Activated CD8-positive, alpha-beta memory T cell treated with anti-CD3 and anti-CD28 coated beads, Interleukin-2, amount 50 U/mL, for 4 hours (primary cell): ENCODE measurements at regions not wholly inside any gene's neighbourhood (a gene's known extent, or its start where the extent isn't known, plus 50 kb on each side); places are given as distances from the start of the nearest gene placed in this dataset.

ENCODE experiments used
- DNase-seq: peaks from one replicate; pipeline ENCODE4 v3.0.0-alpha.2; 2020

DNA sequence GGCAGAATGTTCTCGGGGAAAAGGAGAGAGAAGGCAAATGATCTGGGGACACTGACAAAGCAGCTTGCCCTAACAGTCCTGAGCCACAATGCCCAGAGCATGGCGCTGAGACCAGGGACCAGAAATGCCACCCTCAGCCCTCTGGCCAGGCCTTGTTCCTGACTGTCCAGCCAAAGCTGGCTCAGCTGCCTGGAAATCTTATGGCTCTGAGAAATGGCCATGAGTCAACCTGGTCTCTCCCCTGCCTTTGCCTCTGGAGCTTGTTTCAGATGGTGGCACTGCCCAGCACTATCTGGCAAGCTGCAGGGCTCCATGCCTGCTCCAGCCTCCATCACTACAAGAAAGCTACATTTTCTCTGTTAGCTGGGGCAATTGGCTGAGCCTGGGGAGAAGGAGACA lies 90.5 kb upstream of the PLXNA4 start:
- DNase-seq, result no peak

DNA sequence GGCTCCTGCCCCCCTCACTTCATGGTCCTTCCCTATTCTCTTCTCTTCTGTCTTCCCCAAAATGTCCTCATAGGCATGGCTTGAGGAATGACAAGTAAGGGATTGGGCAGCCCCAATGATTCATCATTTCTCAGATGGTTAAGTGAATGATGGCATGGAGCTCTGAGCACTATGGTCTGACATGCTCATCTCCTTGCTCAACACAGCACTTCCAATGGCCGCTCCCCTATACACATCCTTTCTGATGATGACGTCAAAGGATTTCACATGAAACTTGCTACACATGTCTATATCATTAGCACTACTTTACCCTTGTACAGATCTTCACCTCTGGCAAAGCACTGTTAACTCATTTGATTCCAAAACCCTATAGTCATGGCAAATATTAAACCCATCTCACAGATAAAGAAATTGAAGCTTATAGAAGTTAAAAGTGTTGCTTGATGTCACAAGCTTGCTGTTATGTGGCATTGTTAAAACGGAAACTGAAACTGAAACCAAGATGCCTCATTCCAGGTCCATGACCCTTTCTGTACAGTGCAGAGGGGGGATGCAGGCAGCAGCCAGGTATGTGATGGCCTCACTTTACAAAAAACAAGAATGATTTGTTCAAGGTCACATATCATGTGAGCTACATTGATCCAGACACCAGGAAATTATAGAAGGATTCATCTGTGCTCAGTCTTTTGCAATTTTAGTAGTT lies 90.0 kb upstream of the PLXNA4 start:
- DNase-seq, result no peak

DNA sequence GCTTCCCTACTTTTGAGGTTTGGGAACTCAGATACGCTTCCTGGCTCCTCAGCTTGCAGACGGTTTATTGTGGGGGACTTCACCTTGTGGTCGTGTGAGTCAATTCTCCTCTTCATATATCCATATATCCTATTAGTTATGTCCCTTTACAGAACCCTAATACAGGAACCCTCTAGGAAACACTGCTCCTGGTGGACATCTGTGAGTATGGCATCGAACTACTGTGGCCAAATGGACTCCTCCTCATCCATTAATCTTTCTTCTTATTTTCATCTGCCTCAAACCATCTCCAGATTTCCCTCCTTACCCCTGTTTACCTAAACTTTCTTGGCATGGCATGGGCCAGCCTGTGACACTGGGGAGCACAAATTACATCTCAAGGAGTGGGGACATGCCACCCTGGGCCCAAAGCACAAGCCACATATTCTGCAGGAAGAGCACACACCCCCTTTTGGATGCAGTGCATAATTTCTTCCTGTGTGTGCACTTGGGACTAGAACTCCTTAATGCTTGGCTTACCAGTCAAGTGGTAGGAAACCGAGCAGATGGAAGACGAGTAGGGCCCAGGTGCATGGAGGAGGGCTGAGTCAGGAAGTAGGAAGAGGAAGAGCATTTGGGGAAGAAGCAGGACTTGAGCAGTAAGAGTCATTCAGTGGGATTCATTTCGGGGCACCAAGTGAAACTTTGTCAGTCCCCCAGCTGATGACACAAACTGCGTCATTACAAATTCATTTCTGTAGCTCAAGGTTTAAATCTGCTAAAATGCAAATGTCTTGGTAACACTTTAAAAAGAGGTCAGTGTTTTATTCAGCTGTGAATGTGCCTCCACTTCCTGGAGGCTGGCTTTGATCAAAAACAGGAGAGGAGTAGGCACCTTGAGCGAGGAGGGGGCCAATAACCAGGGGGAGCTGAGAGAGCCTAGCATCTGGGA lies 80.8 kb upstream of the PLXNA4 start:
- no peak for DNase-seq

DNA sequence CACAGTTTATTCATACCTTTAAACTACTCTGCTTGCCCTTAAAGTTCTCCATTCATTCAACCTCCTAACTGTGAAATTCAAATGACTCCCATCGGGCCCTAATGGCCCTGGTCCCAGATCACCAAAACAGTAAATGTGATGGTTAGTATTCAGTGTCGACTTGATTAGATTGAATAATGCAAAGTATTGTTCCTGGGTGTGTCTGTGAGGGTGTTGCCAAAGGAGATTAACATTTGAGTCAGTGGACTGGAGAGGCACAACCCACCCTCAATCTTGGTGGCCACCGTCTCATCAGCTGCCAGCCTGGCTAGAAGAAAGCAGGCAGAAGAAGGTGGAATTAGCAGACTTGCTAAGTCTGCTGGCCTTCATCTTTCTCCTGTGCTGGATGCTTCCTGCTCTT lies 80.1 kb upstream of the PLXNA4 start:
- no peak for DNase-seq

DNA sequence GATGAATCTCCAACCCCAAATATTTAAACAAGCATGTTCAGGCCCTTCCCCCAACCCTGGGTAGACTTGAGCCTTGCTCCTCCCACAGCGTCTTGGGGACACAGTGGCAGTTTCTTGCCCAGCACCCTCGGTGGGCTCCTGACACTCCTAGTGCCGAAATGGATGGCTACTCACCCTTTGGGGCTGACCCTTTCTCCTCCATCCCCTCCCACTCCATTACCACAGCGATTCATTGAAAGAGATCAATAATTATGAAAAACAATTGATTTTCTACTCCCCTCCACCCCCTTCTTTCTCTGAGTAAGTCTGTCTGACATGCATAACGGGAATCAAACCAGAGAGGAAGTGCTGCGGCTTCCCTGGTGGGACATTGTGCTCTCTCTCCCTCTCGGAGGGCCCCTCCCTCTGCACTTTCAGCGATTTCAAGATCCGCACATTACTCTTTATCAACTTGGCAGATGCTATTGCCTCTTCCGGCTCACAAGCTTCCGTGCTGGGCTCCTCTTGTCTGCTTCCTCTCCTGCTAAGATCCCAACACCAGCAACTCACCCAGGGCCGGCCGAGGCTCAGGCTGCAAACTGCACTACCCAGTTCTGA lies 79.0 kb upstream of the PLXNA4 start:
- peak; percentile 19 for DNase-seq

DNA sequence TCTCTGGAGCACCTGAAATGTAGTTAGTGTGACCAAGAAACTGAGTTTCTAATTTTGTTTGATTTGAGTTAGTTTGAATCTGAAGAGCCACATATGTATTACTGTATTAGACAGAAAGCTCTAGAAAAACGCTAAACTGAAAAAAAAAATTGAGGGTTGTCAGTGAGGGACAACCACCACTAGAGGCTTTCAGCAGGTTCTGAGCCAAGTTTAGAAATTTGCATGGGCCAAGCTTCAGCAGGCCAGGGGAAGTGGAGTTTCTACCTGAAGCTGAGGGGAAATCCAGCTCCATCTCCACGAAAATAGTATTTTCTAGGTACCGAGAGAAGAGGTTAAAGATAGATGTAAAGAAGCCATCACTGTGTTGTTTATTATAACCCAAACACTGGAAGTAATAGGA lies 77.9 kb upstream of the PLXNA4 start:
- DNase-seq, result no peak

DNA sequence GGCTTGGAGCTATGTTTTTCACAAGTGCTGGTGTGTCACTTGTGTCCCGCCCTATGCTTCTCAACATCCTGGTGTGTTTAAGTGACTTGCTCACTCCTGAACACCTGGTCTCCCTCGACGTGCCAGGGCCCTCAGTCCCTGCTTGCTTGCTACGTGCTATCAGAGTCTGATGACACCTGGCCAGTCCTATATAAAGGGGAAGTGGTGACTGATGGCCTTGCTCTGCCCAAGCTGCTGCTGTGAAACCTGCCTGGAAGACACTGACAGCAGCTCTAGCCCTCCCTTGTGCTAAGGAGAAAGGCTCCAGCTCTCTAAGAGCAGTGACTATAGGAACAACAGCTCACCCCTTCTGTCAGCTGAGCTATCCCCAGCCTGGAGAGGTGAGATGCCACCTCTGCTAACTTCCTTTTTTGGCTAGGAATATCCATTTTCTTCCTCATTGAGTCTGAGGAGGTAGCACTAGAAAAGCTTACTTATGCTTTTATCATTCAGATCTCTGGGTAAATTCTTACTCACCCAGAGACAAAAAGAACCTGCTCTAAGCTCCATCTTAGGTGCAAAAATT lies 77.2 kb upstream of the PLXNA4 start:
- no peak for DNase-seq

DNA sequence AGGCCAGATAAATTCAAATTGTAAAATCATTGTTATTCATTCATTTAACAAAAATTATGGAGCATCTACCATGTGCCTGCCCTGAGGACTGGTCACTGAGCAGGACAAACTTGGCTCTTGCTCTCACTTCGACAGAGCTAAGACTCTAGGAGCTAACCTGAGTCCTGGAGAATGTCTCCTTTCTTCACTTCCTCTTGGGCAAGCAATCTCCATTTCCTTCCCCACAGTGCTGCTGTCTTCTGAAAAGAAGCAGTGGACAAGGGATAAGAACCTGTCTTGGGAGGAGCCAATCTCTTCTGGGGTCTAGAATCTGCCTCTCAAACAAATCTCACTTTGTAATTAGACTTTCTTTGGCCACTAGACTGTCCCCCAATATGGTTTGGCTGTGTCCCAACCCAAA lies 76.2 kb upstream of the PLXNA4 start:
- no peak for DNase-seq

DNA sequence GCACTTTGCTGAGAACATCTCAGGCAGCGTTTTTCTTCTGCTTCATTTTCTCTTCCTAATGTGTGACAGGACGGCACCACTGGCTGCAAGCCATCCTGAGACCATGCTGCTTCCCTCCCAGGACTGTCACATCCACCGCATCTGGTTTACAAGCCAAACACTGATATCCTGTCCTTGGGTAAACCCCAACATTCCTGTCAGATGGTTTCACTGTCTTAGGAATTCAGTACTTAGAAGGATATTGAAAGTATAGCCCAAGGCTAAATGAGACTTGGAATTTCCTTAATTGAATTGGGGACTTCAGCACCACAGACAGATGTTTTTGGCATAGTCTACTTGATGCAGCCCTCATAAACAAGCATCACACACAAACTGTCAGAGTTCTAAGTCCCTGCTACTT lies 74.2 kb upstream of the PLXNA4 start:
- no peak for DNase-seq

DNA sequence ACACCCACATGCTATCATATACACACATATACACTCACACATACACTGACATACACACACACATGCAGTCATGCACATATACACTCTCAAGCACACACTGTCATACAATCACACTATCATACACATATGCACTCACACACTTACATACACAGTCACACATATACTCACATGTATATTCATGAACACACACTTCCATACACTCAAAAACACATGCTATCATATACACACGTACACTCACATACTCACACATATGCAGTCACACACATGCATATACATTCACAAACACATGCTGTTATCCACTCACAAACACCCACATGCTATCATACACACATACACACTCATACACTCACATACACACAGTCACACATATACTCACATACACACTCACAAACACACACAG lies 71.0 kb upstream of the PLXNA4 start:
- no peak for DNase-seq

DNA sequence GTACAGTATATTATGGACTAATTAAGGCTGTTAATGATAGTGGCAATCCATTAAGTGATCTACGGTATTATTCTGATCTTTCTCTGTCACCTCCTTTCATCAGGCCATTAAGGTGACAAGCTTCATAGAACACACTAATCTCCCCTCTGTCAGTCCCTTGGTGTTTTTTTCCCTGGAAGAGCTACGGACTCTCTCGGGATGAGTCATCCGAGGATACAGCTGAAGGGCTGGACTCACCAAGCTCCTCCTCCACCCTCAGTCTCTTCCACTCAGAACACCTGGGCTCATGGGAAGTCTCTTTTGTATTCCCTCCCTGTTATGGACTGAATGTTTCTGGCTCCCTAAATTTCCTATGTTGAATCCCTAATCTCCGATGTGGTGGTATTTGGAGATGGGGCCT lies 69.8 kb upstream of the PLXNA4 start:
- DNase-seq, result no peak

DNA sequence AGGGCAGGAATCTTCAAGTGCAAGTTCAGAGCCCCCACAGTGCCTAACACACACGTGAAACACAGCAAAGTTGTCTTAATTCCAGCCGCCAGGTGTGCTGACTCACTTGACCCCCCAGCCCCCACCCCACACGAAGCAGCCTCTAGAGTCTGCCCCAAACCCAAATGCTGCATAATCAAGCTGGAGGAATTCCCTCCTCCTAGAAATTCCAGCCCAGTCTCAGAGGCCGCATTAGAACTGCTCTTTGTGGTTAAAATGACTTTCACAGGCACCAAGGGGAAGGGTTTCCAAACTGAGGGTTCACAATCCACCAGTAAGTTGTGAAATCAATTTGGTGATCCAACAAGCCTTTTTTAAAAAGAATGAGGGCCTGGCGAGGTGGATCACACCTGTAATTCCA lies 67.0 kb upstream of the PLXNA4 start:
- no peak for DNase-seq

DNA sequence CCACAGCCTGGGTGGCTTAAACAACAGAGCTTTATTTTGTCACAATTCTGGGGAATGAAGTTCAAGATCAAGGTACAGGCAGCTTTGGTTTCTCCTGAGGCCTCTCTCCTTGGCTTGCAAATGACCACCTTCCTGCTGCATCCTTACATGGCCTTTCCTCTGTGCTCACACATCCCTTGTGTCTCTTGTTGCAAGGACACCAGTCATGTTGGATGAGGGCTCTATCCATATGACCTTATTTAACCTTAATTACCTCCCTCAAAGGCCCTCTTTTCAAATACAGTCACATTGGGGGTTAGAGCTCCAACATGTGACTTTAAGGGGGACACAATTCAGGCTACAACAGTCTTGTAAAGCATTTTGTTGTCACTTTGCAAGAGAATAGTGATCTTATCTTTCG lies 65.0 kb upstream of the PLXNA4 start:
- no peak for DNase-seq

DNA sequence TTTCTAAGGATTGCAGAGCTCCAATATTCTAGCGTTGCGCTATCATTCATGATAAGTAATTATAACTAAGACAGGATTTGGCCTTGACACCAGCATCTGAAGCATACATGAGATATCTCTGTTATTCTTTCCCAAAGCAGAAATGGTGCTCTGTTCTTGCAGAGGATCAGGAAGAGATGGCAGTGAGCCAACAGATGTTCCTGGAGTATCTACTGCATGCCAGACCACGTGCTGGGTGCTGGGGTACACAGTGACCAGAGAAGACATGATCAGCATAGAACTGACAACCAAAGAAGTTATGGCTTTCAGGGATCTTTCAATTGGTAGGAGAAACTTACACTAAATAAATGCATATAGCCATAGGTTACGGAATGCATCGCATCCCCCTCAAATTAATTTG lies 63.7 kb upstream of the PLXNA4 start:
- no peak for DNase-seq

DNA sequence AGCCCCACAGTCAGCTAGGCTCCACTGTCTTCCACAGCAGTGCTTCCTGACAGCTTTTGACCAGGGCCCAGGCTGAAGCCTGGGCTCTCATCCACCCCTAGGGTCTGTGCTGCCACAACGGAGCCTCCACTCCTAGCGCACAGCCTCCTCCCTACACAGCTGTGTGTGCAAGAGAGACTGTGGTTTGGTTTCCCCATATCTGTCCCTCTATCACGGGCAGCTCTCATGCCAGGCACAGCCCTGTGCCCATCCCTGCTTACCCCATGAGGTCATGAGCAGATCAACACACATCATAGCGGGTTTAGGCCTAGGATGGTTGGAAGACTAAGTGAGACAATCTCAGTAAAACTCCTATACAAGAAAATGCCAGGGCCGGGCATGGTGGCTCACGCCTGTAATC lies 61.7 kb upstream of the PLXNA4 start:
- DNase-seq, result no peak

DNA sequence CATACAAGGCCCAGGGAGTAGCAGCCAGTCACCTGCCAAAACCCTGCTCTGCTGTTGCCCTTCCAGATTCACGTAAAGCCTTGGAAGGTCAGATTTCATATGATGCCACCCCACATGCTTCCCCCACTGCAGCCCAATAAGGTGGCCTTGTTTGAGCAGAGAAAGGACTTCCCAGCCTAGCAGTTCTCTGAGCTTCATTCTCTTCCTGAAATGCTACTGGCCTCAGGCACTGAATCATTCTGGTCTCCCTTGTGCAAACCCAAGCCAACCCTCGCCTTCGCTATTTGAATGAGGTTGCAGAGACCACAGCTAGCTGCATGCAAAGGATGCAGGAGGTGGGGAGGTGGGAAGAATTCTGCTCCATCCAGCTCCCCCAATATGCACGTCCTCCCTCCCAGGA lies 60.3 kb upstream of the PLXNA4 start:
- DNase-seq, result no peak

DNA sequence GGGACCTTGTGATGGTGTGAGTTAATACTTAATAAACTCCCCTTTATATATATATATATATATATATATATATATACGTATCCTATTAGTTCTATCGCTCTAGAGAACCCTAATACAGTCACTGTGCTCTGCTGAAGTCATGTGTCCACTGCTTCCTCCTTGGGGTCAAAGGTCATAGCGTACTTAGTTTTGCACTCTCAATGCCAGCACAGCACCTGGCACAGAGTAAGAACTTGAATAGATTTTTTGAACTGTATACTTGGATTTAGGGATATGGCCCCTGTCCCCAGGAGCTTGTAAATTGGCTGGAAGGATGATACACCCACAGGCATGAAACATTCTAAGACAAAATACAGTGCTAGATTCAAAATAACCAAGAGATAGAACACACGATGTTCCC lies 58.9 kb upstream of the PLXNA4 start:
- DNase-seq, result no peak

DNA sequence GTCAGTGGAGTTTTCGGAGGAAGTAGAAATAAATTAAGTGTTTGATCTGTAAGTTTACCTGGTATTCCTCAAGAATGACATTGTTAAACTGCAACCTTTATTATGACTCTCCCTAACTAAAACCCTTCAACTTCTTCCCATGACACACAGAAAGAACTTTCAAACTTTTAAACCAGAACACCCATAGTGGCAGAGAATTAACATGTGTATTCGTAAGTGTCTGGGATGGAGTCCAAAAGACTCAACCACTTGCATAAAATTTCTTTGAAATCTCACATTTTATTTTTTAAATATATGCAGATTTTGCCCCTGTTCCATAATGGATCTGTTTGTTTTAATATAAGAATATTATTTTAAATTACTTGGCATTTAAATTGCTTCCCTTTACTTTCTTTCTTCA lies 54.6 kb upstream of the PLXNA4 start:
- DNase-seq, result no peak
